Uterus (tissue), 2 donors: ENCODE measurements at regions not wholly inside any gene's neighbourhood (a gene's known extent, or its start where the extent isn't known, plus 50 kb on each side); places are given as distances from the start of the nearest gene placed in this dataset.
"Not testable (repeated sequence)": the region's sequence is repeated elsewhere in the genome, so short reads cannot be mapped to it uniquely, and the experiment has no call there.

Experiments used
- POLR2A ChIP-seq, 2 donors: fragments of 450-650 bp; IDR thresholded peaks; one replicate each; pipeline ENCODE4 v1.6.1; 2016; ENCODE audit warnings: antibody characterized with exemption in 2 of 2, mild to moderate bottlenecking in 1 of 2, moderate library complexity in 1 of 2
- TF ChIP-seq, protein P1 (sequence below), 4 experiments: fragments of 200-600 bp in 2 of 4; fragments of 450-650 bp in 2 of 4; sonication (generic) in 2 of 4; IDR thresholded peaks; one replicate each; pipeline ENCODE4 v1.5.1; 2016 to 2019; ENCODE audit warnings: antibody characterized with exemption in 4 of 4, mild to moderate bottlenecking in 2 of 4, moderate library complexity in 1 of 4

DNA sequence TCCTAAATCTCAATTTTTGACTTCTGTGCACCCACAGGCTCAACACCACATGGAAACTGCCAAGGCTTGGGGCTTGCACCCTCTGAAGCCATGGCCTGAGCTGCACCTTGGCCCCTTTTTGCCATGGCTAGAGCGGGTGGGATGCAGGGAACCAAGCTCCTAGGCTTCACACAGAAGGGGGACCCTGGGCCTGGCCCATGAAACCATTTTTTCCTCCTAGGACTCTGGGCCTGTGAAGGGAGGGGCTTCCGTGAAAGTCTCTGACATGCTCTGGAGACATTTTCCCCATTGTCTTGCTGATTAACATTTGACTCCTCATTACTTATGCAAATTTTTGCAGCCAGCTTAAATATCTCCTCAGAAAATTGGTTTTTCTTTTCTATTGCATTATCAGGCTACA is 190.9 kb downstream of the MBL2 start:
- TF ChIP-seq, protein P1, sequence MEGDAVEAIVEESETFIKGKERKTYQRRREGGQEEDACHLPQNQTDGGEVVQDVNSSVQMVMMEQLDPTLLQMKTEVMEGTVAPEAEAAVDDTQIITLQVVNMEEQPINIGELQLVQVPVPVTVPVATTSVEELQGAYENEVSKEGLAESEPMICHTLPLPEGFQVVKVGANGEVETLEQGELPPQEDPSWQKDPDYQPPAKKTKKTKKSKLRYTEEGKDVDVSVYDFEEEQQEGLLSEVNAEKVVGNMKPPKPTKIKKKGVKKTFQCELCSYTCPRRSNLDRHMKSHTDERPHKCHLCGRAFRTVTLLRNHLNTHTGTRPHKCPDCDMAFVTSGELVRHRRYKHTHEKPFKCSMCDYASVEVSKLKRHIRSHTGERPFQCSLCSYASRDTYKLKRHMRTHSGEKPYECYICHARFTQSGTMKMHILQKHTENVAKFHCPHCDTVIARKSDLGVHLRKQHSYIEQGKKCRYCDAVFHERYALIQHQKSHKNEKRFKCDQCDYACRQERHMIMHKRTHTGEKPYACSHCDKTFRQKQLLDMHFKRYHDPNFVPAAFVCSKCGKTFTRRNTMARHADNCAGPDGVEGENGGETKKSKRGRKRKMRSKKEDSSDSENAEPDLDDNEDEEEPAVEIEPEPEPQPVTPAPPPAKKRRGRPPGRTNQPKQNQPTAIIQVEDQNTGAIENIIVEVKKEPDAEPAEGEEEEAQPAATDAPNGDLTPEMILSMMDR (IDR thresholded peaks at IDR 0.05) = not testable (repeated sequence)
- TF ChIP-seq POLR2A (IDR thresholded peaks at IDR 0.05) = not testable (repeated sequence)
